ENCODE measurements at regions not wholly inside any gene's neighbourhood (a gene's known extent, or its start where the extent isn't known, plus 50 kb on each side); places are given as distances from the start of the nearest gene placed in this dataset.

DNA sequence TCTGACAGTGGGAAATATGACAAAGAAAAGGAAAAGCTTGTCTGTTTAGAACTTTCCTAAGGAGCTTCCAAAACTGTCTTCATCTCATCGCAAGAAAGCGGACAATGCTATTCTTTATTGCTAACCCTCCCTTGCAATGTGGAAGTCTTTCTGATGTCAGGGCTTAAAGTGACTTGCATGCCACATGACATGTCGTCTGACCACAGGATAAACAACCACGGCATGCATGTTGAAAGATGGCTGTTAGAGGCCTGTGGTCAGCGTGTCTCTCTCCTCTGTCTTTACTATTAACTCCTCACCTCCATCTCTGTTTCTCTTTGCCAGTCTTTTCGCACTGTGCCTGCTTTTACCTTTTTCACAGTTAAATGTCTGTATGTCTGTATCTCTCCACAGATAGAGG lies 389.8 kb downstream of the LNPK start:
- FAIRE-seq (no peak), DNase-seq (ENCODE audit: low read depth, low spot score) (no peak)
- BruUV-seq (replicated peaks), result no TSS peak
- H3K4me1 ChIP-seq (ENCODE audit: control insufficient read depth, extremely low read depth, insufficient read depth, low read length), result no peaks in the 10 kb centered on the region
- no peaks in the 10 kb centered on the region for H4K20me1 ChIP-seq (replicated peaks; ENCODE audit: control insufficient read depth, extremely low read depth, insufficient read depth, low read length)
- ChIA-PET POLR2A (no interaction called here), CTCF (interaction anchor here (0.6 kb wide), 1 partner anchor 184 kb away, joined by 3 read pairs; no protein-coding TSS in a partner anchor)
- intact Hi-C loops (cut with micrococcal nuclease), result no loop called here
- H3K9me3 ChIP-seq (replicated peaks; ENCODE audit: control insufficient read depth, insufficient read depth, low read length), result no peaks in the 10 kb centered on the region
- no peak overlapping the region for H2AFZ ChIP-seq (ENCODE audit: low read depth, low read length)
- no peaks in the 10 kb centered on the region for H3K79me2 ChIP-seq (ENCODE audit: control insufficient read depth, insufficient read depth, low read length)
- no peaks in the 10 kb centered on the region for H3K36me3 ChIP-seq (ENCODE audit: control insufficient read depth in 2 of 2, extremely low read depth in 1 of 2, insufficient read depth in 2 of 2, low read length in 2 of 2)
- no peaks in the 10 kb centered on the region for H3K27me3 ChIP-seq (ENCODE audit: control insufficient read depth in 2 of 2, insufficient read depth in 2 of 2, low read length in 2 of 2)
- dilution Hi-C loops (cut with MboI; ENCODE audit: extremely low pct_ligation_motif_present, low sequenced_read_pairs), result no loop called here
- no peak overlapping the region for H3K4me3 ChIP-seq (replicated peaks in 1 of 3; ENCODE audit: insufficient read depth in 1 of 3, low read depth in 1 of 3, low read length in 3 of 3)
- H3K9ac ChIP-seq (replicated peaks; ENCODE audit: extremely low read depth, insufficient read depth, low read length), result no peak overlapping the region
- H3K4me2 ChIP-seq (ENCODE audit: insufficient read depth, low read length), result no peak overlapping the region
- TF ChIP-seq GATA2 (IDR thresholded peaks at IDR 0.05; ENCODE audit: insufficient read depth, insufficient read length, low read depth, low read length) (no peak), MYC (IDR thresholded peaks at IDR 0.05; ENCODE audit: low read depth, low read length) (no peak), EZH2 (IDR thresholded peaks at IDR 0.05; ENCODE audit: borderline replicate concordance, low read depth, low read length, severe bottlenecking) (no peak), JUN (IDR thresholded peaks at IDR 0.05; ENCODE audit: borderline replicate concordance, insufficient read depth, insufficient read length, low read depth) (no peak), FOS (IDR thresholded peaks at IDR 0.05; ENCODE audit: borderline replicate concordance, insufficient read depth, low read length) (no peak), POLR2A (IDR thresholded peaks at IDR 0.05; ENCODE audit: low read depth, low read length) (no peak), POLR2AphosphoS5 (IDR thresholded peaks at IDR 0.05; ENCODE audit: insufficient read depth, low read depth, low read length) (no peak)
- TF ChIP-seq, protein P1, sequence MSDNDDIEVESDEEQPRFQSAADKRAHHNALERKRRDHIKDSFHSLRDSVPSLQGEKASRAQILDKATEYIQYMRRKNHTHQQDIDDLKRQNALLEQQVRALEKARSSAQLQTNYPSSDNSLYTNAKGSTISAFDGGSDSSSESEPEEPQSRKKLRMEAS (IDR thresholded peaks at IDR 0.05; ENCODE audit: insufficient read depth, insufficient read length), result no peak
- TF ChIP-seq, protein P2, sequence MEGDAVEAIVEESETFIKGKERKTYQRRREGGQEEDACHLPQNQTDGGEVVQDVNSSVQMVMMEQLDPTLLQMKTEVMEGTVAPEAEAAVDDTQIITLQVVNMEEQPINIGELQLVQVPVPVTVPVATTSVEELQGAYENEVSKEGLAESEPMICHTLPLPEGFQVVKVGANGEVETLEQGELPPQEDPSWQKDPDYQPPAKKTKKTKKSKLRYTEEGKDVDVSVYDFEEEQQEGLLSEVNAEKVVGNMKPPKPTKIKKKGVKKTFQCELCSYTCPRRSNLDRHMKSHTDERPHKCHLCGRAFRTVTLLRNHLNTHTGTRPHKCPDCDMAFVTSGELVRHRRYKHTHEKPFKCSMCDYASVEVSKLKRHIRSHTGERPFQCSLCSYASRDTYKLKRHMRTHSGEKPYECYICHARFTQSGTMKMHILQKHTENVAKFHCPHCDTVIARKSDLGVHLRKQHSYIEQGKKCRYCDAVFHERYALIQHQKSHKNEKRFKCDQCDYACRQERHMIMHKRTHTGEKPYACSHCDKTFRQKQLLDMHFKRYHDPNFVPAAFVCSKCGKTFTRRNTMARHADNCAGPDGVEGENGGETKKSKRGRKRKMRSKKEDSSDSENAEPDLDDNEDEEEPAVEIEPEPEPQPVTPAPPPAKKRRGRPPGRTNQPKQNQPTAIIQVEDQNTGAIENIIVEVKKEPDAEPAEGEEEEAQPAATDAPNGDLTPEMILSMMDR (IDR thresholded peaks at IDR 0.05; ENCODE audit: extremely low read depth in 1 of 2, insufficient read depth in 1 of 2, low read depth in 1 of 2, low read length in 2 of 2), result no peak
- H3K9me1 ChIP-seq (replicated peaks; ENCODE audit: control insufficient read depth, extremely low read depth, insufficient read depth, low read length), result no peaks in the 10 kb centered on the region
- no peak overlapping the region for H3K27ac ChIP-seq (ENCODE audit: insufficient read depth, low read depth, low read length)

Measured in endothelial cell of umbilical vein (primary cell).